PC-9 (cell line): ENCODE measurements at regions not wholly inside any gene's neighbourhood (a gene's known extent, or its start where the extent isn't known, plus 50 kb on each side); places are given as distances from the start of the nearest gene placed in this dataset.

ENCODE experiments used
- BruUV-seq: library from RNA; stranded (reverse); fragments of 400-500 nt; replicated peaks from 2 replicates; lab custom pipeline; 2021; lab: Mats Ljungman, UMichigan
- CTCF ChIA-PET: fragments of 300-600 bp; sonication (Branson Sonifier 250); formaldehyde crosslinking; loops from one replicate; lab custom pipeline; 2022; ENCODE audit warnings: antibody characterized with exemption; lab: Charles Lee
- POLR2A ChIA-PET: fragments of 300-600 bp; sonication (Branson Sonifier 250); formaldehyde crosslinking; loops from one replicate; lab custom pipeline; 2022; ENCODE audit warnings: antibody characterized with exemption; ENCODE audit not compliant: unreplicated experiment; lab: Charles Lee
- DNase-seq, 2 experiments: peaks; one replicate each; pipeline versions ENCODE4 v3.0.0 to v3.0.0-alpha.2; 2015 to 2022; ENCODE audit warnings: mixed read lengths in 1 of 2
- H2AFZ ChIP-seq: fragments of 200-600 bp; sonication (generic); 2 replicates; pipeline ENCODE4 v1.8.1; 2017; ENCODE audit warnings: antibody characterized with exemption
- H3F3A ChIP-seq: fragments of 200-600 bp; sonication (generic); 2 replicates; pipeline ENCODE4 v1.8.1; 2017; ENCODE audit warnings: antibody characterized with exemption, mild to moderate bottlenecking, low read depth; ENCODE audit not compliant: insufficient read depth
- H3K27ac ChIP-seq: fragments of 200-600 bp; sonication (generic); 2 replicates; pipeline ENCODE4 v1.6.1; 2016; ENCODE audit warnings: mixed run types
- H3K27me3 ChIP-seq: fragments of 200-600 bp; sonication (generic); 2 replicates; pipeline ENCODE4 v1.6.1; 2016; ENCODE audit warnings: low read depth, mixed run types; ENCODE audit not compliant: insufficient read depth
- H3K36me3 ChIP-seq: fragments of 200-600 bp; sonication (generic); 2 replicates; pipeline ENCODE4 v1.6.1; 2016; ENCODE audit warnings: low read depth, mixed run types
- H3K4me1 ChIP-seq: fragments of 200-600 bp; sonication (generic); replicated peaks from 2 replicates; pipeline ENCODE4 v1.6.1; 2016; ENCODE audit warnings: mixed run types; ENCODE audit not compliant: insufficient read depth
- H3K4me2 ChIP-seq: fragments of 200-600 bp; sonication (generic); 2 replicates; pipeline ENCODE4 v1.6.1; 2017; ENCODE audit warnings: mixed run types
- H3K4me3 ChIP-seq: fragments of 200-600 bp; sonication (generic); 2 replicates; pipeline ENCODE4 v1.6.1; 2016; ENCODE audit warnings: mixed run types
- H3K79me2 ChIP-seq: fragments of 200-600 bp; sonication (generic); 2 replicates; pipeline ENCODE4 v1.6.1; 2017; ENCODE audit warnings: low read depth, mixed run types
- H3K9me2 ChIP-seq: fragments of 200-600 bp; sonication (generic); 2 replicates; pipeline ENCODE4 v1.8.1; 2017; ENCODE audit warnings: mild to moderate bottlenecking; ENCODE audit not compliant: insufficient read depth
- H3K9me3 ChIP-seq: fragments of 200-600 bp; sonication (generic); 2 replicates; pipeline ENCODE4 v1.8.1; 2016; ENCODE audit warnings: low read depth; ENCODE audit not compliant: insufficient read depth
- H4K20me1 ChIP-seq: fragments of 200-600 bp; sonication (generic); 2 replicates; pipeline ENCODE4 v1.8.1; 2017; ENCODE audit not compliant: insufficient read depth
- EZH2 ChIP-seq: fragments of 200-600 bp; sonication (generic); IDR thresholded peaks from 2 replicates; pipeline ENCODE4 v1.8.0; 2017; ENCODE audit warnings: antibody characterized with exemption, low read depth
- intact Hi-C: fragments of 100-400 bp; cut with micrococcal nuclease; formaldehyde crosslinking; loops from one replicate; pipeline ENCODE4 v1.10.0; 2022; ENCODE audit not compliant: unreplicated experiment
- TF ChIP-seq, protein P1 (sequence below): fragments of 200-600 bp; sonication (generic); conservative IDR thresholded peaks from 2 replicates; pipeline ENCODE4 v1.6.1; 2017; ENCODE audit warnings: mixed run types, antibody characterized with exemption, mild to moderate bottlenecking, moderate library complexity

DNA sequence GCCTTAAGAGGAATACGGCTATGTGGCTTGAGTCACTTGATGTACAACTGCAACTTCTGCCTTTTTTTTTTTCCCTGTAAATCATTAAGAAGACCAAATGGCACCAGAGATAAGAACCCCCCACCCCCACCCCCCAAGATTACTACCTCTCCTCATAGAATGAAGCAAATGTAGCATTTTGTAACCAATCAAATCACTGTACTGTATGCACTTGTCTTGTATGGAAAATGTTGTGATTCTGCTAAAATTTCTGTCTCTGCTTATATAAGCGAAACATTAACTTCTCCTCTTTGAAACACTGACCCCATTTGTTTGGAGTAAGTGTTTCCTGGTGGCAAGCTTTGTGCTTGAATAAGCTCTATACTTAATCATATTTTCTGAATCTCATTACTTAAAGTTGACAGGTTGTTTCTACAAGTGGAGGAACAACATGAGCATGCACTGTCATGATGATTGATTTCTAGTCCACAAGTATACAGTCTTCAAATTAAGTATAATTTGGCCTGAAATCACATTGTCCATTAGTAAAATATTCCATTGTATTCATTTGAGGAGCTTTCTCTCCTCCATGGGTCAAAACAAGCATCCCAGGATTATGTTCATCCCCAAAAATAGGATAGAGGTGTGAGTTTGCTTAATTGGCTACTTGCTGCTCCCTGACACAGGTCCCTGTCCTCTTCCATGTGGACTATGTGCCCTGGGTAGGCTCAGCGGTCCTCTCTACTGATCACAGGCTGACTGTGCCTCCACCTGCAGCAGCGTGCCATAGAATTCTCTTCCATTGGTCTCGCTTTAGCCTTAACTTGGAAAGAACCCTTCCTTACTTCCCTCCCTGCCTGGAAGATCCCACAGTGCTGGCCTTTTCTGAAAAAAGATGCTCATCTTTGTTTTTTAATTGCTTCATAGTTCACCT, 104.0 kb upstream of the BMP2K start:
- POLR2A ChIA-PET: no interaction called here

DNA sequence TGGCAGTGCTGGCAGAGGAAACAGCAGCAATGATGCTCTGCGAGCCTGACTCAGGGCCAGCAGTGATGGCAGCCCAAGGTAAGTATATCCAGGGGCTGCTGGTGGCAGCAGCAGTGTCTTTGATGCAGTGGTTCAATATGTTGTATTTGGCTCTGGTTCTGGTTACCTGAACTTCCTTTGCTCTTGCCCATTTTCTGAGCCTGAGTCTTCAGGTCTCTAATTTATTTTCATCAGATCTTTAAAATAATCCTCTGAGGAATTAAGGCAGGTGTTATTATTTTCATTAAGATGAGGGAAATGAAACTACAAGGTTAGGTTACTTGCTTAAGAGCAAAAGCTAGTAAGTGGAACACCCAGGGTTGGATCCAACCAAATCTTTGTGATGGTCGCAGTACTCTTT, 102.8 kb upstream of the BMP2K start:
- POLR2A ChIA-PET: no interaction called here

More for the DNA sequence above, 104.0 kb upstream of the BMP2K start:
- Histone ChIP-seq H3K9me2 (no peaks in the 10 kb centered on the region), H2AFZ (no peak overlapping the region), H3K79me2 (no peaks in the 10 kb centered on the region), H3K4me3 (no peak overlapping the region), H3K4me1 (no peaks in the 10 kb centered on the region), H3F3A (no peaks in the 10 kb centered on the region), H3K27ac (no peak overlapping the region), H3K27me3 (no peaks in the 10 kb centered on the region), H4K20me1 (no peaks in the 10 kb centered on the region), H3K4me2 (no peak overlapping the region), H3K9me3 (no peaks in the 10 kb centered on the region), H3K36me3 (no peaks in the 10 kb centered on the region)
- intact Hi-C loops: no loop called here
- TF ChIP-seq EZH2: no peak
- TF ChIP-seq, protein P1, sequence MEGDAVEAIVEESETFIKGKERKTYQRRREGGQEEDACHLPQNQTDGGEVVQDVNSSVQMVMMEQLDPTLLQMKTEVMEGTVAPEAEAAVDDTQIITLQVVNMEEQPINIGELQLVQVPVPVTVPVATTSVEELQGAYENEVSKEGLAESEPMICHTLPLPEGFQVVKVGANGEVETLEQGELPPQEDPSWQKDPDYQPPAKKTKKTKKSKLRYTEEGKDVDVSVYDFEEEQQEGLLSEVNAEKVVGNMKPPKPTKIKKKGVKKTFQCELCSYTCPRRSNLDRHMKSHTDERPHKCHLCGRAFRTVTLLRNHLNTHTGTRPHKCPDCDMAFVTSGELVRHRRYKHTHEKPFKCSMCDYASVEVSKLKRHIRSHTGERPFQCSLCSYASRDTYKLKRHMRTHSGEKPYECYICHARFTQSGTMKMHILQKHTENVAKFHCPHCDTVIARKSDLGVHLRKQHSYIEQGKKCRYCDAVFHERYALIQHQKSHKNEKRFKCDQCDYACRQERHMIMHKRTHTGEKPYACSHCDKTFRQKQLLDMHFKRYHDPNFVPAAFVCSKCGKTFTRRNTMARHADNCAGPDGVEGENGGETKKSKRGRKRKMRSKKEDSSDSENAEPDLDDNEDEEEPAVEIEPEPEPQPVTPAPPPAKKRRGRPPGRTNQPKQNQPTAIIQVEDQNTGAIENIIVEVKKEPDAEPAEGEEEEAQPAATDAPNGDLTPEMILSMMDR: no peak
- DNase-seq: no peak
- CTCF ChIA-PET: no interaction called here
- no TSS peak for BruUV-seq

DNA sequence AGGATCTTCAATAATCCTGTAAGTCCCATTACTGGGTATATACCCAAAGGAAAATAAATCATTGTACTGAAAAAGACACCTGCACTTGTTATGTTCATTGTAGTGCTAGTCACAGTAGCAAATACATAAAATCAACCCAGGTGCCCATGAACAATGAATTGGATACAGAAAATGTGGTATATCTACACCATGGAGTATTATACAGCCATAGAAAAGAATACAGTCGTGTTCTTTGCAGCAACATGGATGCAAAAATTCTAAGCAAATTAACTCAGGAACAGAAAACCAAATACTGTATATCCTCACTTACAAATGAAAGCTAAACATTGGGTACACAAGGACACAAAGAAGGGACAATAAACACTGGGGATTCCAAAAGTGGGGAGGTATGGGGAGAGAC, 100.8 kb upstream of the BMP2K start:
- DNase-seq: no peak
- no peaks in the 10 kb centered on the region for H3K36me3 ChIP-seq
- no TSS peak for BruUV-seq
- no peak overlapping the region for H2AFZ ChIP-seq
- no peaks in the 10 kb centered on the region for H3K9me2 ChIP-seq
- no peaks in the 10 kb centered on the region for H4K20me1 ChIP-seq
- intact Hi-C loops: no loop called here
- no peaks in the 10 kb centered on the region for H3K9me3 ChIP-seq
- H3K79me2 ChIP-seq: no peaks in the 10 kb centered on the region
- H3K27me3 ChIP-seq: no peaks in the 10 kb centered on the region
- CTCF ChIA-PET: no interaction called here
- no peak overlapping the region for H3K4me3 ChIP-seq
- H3F3A ChIP-seq: no peaks in the 10 kb centered on the region
- H3K4me2 ChIP-seq: no peak overlapping the region
- TF ChIP-seq, protein P1: no peak
- no peak for TF ChIP-seq EZH2
- no peak overlapping the region for H3K27ac ChIP-seq
- POLR2A ChIA-PET: no interaction called here
- H3K4me1 ChIP-seq: no peaks in the 10 kb centered on the region

More for the DNA sequence above, 102.8 kb upstream of the BMP2K start:
- H3K9me3 ChIP-seq: no peaks in the 10 kb centered on the region
- BruUV-seq: no TSS peak
- H2AFZ ChIP-seq: no peak overlapping the region
- intact Hi-C loops: no loop called here
- H3K36me3 ChIP-seq: no peaks in the 10 kb centered on the region
- CTCF ChIA-PET: no interaction called here
- no peaks in the 10 kb centered on the region for H3F3A ChIP-seq
- H3K9me2 ChIP-seq: no peaks in the 10 kb centered on the region
- no peak for DNase-seq
- TF ChIP-seq, protein P1: no peak
- no peak for TF ChIP-seq EZH2
- no peaks in the 10 kb centered on the region for H3K79me2 ChIP-seq
- H3K27ac ChIP-seq: no peak overlapping the region
- no peaks in the 10 kb centered on the region for H3K4me1 ChIP-seq
- H4K20me1 ChIP-seq: no peaks in the 10 kb centered on the region
- no peaks in the 10 kb centered on the region for H3K27me3 ChIP-seq
- no peak overlapping the region for H3K4me2 ChIP-seq
- no peak overlapping the region for H3K4me3 ChIP-seq
